ENCODE measurements at regions not wholly inside any gene's neighbourhood (a gene's known extent, or its start where the extent isn't known, plus 50 kb on each side); places are given as distances from the start of the nearest gene placed in this dataset.

- TF ChIP-seq CBX5 (IDR thresholded peaks at IDR 0.05; ENCODE audit: low read depth) (no peak), GABPA (IDR thresholded peaks at IDR 0.05; ENCODE audit: low read depth) (no peak), ZNF274 (IDR thresholded peaks at IDR 0.05; ENCODE audit: insufficient read depth, insufficient read length) (no peak), DPF2 (IDR thresholded peaks at IDR 0.05) (no peak), RAD21 (IDR thresholded peaks at IDR 0.05; ENCODE audit: insufficient read depth, low read depth, low read length) (no peak), HDAC2 (IDR thresholded peaks at IDR 0.05) (no peak), RBBP5 (conservative IDR thresholded peaks at IDR 0.05) (no peak), POLR2AphosphoS5 (IDR thresholded peaks at IDR 0.05; ENCODE audit: low read length) (no peak), ZBTB33 (IDR thresholded peaks at IDR 0.05) (no peak), POLR2A (IDR thresholded peaks at IDR 0.05; ENCODE audit: low read depth, low read length) (no peak)
- TF ChIP-seq, protein P1, sequence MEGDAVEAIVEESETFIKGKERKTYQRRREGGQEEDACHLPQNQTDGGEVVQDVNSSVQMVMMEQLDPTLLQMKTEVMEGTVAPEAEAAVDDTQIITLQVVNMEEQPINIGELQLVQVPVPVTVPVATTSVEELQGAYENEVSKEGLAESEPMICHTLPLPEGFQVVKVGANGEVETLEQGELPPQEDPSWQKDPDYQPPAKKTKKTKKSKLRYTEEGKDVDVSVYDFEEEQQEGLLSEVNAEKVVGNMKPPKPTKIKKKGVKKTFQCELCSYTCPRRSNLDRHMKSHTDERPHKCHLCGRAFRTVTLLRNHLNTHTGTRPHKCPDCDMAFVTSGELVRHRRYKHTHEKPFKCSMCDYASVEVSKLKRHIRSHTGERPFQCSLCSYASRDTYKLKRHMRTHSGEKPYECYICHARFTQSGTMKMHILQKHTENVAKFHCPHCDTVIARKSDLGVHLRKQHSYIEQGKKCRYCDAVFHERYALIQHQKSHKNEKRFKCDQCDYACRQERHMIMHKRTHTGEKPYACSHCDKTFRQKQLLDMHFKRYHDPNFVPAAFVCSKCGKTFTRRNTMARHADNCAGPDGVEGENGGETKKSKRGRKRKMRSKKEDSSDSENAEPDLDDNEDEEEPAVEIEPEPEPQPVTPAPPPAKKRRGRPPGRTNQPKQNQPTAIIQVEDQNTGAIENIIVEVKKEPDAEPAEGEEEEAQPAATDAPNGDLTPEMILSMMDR (IDR thresholded peaks at IDR 0.05 in 2 of 3, conservative IDR thresholded peaks at IDR 0.05 in 1 of 3; ENCODE audit: control insufficient read depth in 2 of 3, extremely low read depth in 1 of 3, insufficient read depth in 1 of 3, low read depth in 3 of 3, low read length in 3 of 3): no peak
These were observed 901.6 kb upstream of the GOT2 start for GRCh38 chr16:59635674-59636073.
